ENCODE measurements at regions not wholly inside any gene's neighbourhood (a gene's known extent, or its start where the extent isn't known, plus 50 kb on each side); places are given as distances from the start of the nearest gene placed in this dataset.
A peak's percentile ranks its signal among the peaks of the same experiment; 100 is the strongest.
"Not testable (repeated sequence)": the region's sequence is repeated elsewhere in the genome, so short reads cannot be mapped to it uniquely, and the experiment has no call there.

- H3K27me3 Mint-ChIP-seq (ENCODE audit: low read depth), result peaks cover 8% of the 10 kb centered on the region
- no peak overlapping the region for H3K4me3 Mint-ChIP-seq
- CTCF ChIA-PET, result no interaction called here
- no peaks in the 10 kb centered on the region for H3K4me1 Mint-ChIP-seq (ENCODE audit: low read depth)
- DNase-seq, result no peak
- H3K27ac Mint-ChIP-seq, result no peak overlapping the region
- intact Hi-C loops (cut with micrococcal nuclease), result no loop called here
- no peaks in the 10 kb centered on the region for H3K36me3 Mint-ChIP-seq (ENCODE audit: low read depth)
- peaks cover 5% of the 10 kb centered on the region for H3K9me3 Mint-ChIP-seq
Observed at GRCh38 chr10:44281089-44281613, 103.7 kb downstream of the CXCL12 start.

- H3K4me1 Mint-ChIP-seq (ENCODE audit: low read depth), result no peaks in the 10 kb centered on the region
- H3K27me3 Mint-ChIP-seq (ENCODE audit: low read depth), result peaks cover 5% of the 10 kb centered on the region
- H3K9me3 Mint-ChIP-seq, result peaks cover 7% of the 10 kb centered on the region
- no peak overlapping the region for H3K4me3 Mint-ChIP-seq
- intact Hi-C loops (cut with micrococcal nuclease), result no loop called here
- CTCF ChIA-PET, result no interaction called here
- no peak overlapping the region for H3K27ac Mint-ChIP-seq
- H3K36me3 Mint-ChIP-seq (ENCODE audit: low read depth), result no peaks in the 10 kb centered on the region
- DNase-seq, result no peak
Observed at GRCh38 chr10:44280226-44281014, 104.5 kb downstream of the CXCL12 start.

- intact Hi-C loops (cut with micrococcal nuclease), result no loop called here
- Mint-ChIP-seq H3K4me3 (no peak overlapping the region), H3K36me3 (ENCODE audit: low read depth) (no peaks in the 10 kb centered on the region), H3K27ac (no peak overlapping the region), H3K9me3 (peaks cover 7% of the 10 kb centered on the region), H3K27me3 (ENCODE audit: low read depth) (peaks cover 3% of the 10 kb centered on the region), H3K4me1 (ENCODE audit: low read depth) (no peaks in the 10 kb centered on the region)
- CTCF ChIA-PET, result no interaction called here
- DNase-seq, result no peak
Observed at GRCh38 chr10:44279426-44280126, 105.3 kb downstream of the CXCL12 start.

- H3K4me3 Mint-ChIP-seq, result no peak overlapping the region
- no peaks in the 10 kb centered on the region for H3K4me1 Mint-ChIP-seq (ENCODE audit: low read depth)
- H3K27me3 Mint-ChIP-seq (ENCODE audit: low read depth), result no peaks in the 10 kb centered on the region
- H3K9me3 Mint-ChIP-seq, result peaks cover 7% of the 10 kb centered on the region
- intact Hi-C loops (cut with micrococcal nuclease), result no loop called here
- H3K36me3 Mint-ChIP-seq (ENCODE audit: low read depth), result no peaks in the 10 kb centered on the region
- DNase-seq, result no peak
- CTCF ChIA-PET, result no interaction called here
- H3K27ac Mint-ChIP-seq, result no peak overlapping the region
Observed at GRCh38 chr10:44278837-44279324, 106.0 kb downstream of the CXCL12 start.

- H3K4me3 Mint-ChIP-seq; H3K36me3 Mint-ChIP-seq (ENCODE audit: low read depth); CTCF ChIA-PET; H3K4me1 Mint-ChIP-seq (ENCODE audit: low read depth); intact Hi-C loops (cut with micrococcal nuclease); DNase-seq; H3K27ac Mint-ChIP-seq: not testable (repeated sequence)
- Mint-ChIP-seq H3K27me3 (ENCODE audit: low read depth) (peaks cover 13% of the 10 kb centered on the region), H3K9me3 (peaks cover 11% of the 10 kb centered on the region)
Observed at GRCh38 chr10:44268435-44268948, 116.4 kb downstream of the CXCL12 start.

- peaks cover 13% of the 10 kb centered on the region for H3K27me3 Mint-ChIP-seq (ENCODE audit: low read depth)
- CTCF ChIA-PET, result no interaction called here
- H3K27ac Mint-ChIP-seq, result no peak overlapping the region
- no peaks in the 10 kb centered on the region for H3K4me1 Mint-ChIP-seq (ENCODE audit: low read depth)
- DNase-seq, result no peak
- intact Hi-C loops (cut with micrococcal nuclease), result no loop called here
- H3K9me3 Mint-ChIP-seq, result peaks cover 11% of the 10 kb centered on the region
- no peak overlapping the region for H3K4me3 Mint-ChIP-seq
- no peaks in the 10 kb centered on the region for H3K36me3 Mint-ChIP-seq (ENCODE audit: low read depth)
Observed at GRCh38 chr10:44267007-44267406, 117.9 kb downstream of the CXCL12 start.

GRCh38 chr10:44264244-44264643 is 120.7 kb downstream of the CXCL12 start:
- CTCF ChIA-PET, result no interaction called here
- H3K27me3 Mint-ChIP-seq (ENCODE audit: low read depth), result peaks cover 13% of the 10 kb centered on the region

GRCh38 chr10:44263771-44264170 is 121.1 kb downstream of the CXCL12 start:
- Mint-ChIP-seq H3K27ac (no peak overlapping the region), H3K4me1 (ENCODE audit: low read depth) (no peaks in the 10 kb centered on the region), H3K36me3 (ENCODE audit: low read depth) (no peaks in the 10 kb centered on the region), H3K9me3 (peaks cover 9% of the 10 kb centered on the region), H3K4me3 (no peak overlapping the region), H3K27me3 (ENCODE audit: low read depth) (peaks cover 13% of the 10 kb centered on the region)
- intact Hi-C loops (cut with micrococcal nuclease), result no loop called here
- no peak for DNase-seq
- CTCF ChIA-PET, result no interaction called here

More at GRCh38 chr10:44264244-44264643, 120.7 kb downstream of the CXCL12 start:
- Mint-ChIP-seq H3K36me3 (ENCODE audit: low read depth) (no peaks in the 10 kb centered on the region), H3K4me3 (no peak overlapping the region), H3K27ac (no peak overlapping the region), H3K4me1 (ENCODE audit: low read depth) (no peaks in the 10 kb centered on the region), H3K9me3 (peaks cover 9% of the 10 kb centered on the region)
- intact Hi-C loops (cut with micrococcal nuclease), result no loop called here
- no peak for DNase-seq

GRCh38 chr10:44262551-44263251 is 122.2 kb downstream of the CXCL12 start:
- Mint-ChIP-seq H3K27ac (no peak overlapping the region), H3K9me3 (peaks cover 5% of the 10 kb centered on the region), H3K27me3 (ENCODE audit: low read depth) (peaks cover 10% of the 10 kb centered on the region), H3K4me1 (ENCODE audit: low read depth) (no peaks in the 10 kb centered on the region), H3K4me3 (no peak overlapping the region), H3K36me3 (ENCODE audit: low read depth) (no peaks in the 10 kb centered on the region)
- DNase-seq, result no peak
- intact Hi-C loops (cut with micrococcal nuclease), result no loop called here
- CTCF ChIA-PET, result interaction anchor here (0.6 kb wide), 1 partner anchor 62 kb away, joined by 3 read pairs; no protein-coding TSS in a partner anchor

- intact Hi-C loops (cut with micrococcal nuclease), result no loop called here
- peaks cover 11% of the 10 kb centered on the region for H3K27me3 Mint-ChIP-seq (ENCODE audit: low read depth)
Observed at GRCh38 chr10:44261710-44262455, 123.0 kb downstream of the CXCL12 start.

GRCh38 chr10:44261296-44261695 is 123.6 kb downstream of the CXCL12 start:
- CTCF ChIA-PET, result no interaction called here
- H3K9me3 Mint-ChIP-seq, result peaks cover under 1% of the 10 kb centered on the region
- no peaks in the 10 kb centered on the region for H3K36me3 Mint-ChIP-seq (ENCODE audit: low read depth)
- peaks cover 6% of the 10 kb centered on the region for H3K27me3 Mint-ChIP-seq (ENCODE audit: low read depth)
- H3K27ac Mint-ChIP-seq, result no peak overlapping the region
- H3K4me3 Mint-ChIP-seq, result no peak overlapping the region
- no peaks in the 10 kb centered on the region for H3K4me1 Mint-ChIP-seq (ENCODE audit: low read depth)
- intact Hi-C loops (cut with micrococcal nuclease), result no loop called here
- DNase-seq, result no peak

More at GRCh38 chr10:44261710-44262455, 123.0 kb downstream of the CXCL12 start:
- Mint-ChIP-seq H3K4me1 (ENCODE audit: low read depth) (no peaks in the 10 kb centered on the region), H3K9me3 (peaks cover 5% of the 10 kb centered on the region), H3K27ac (no peak overlapping the region), H3K36me3 (ENCODE audit: low read depth) (no peaks in the 10 kb centered on the region), H3K4me3 (no peak overlapping the region)
- CTCF ChIA-PET, result interaction anchor here (0.6 kb wide), 1 partner anchor 63 kb away, joined by 3 read pairs; no protein-coding TSS in a partner anchor
- peak; percentile 11 for DNase-seq

All from activated naive CD4-positive, alpha-beta T cell treated with anti-CD3 and anti-CD28 coated beads for 36 hours (primary cell).